Stimulated activated CD4-positive, alpha-beta T cell treated with anti-CD3 and anti-CD28 coated beads, TNF-alpha, amount 100 ng/mL, for 24 hours (primary cell): ENCODE measurements at regions not wholly inside any gene's neighbourhood (a gene's known extent, or its start where the extent isn't known, plus 50 kb on each side); places are given as distances from the start of the nearest gene placed in this dataset.
"Not testable (repeated sequence)": the region's sequence is repeated elsewhere in the genome, so short reads cannot be mapped to it uniquely, and the experiment has no call there.

Experiments
- DNase-seq, 3 experiments: peaks; one replicate each; pipeline ENCODE4 v3.0.0-alpha.2; 2020; ENCODE audit warnings: low read depth in 3 of 3

DNA sequence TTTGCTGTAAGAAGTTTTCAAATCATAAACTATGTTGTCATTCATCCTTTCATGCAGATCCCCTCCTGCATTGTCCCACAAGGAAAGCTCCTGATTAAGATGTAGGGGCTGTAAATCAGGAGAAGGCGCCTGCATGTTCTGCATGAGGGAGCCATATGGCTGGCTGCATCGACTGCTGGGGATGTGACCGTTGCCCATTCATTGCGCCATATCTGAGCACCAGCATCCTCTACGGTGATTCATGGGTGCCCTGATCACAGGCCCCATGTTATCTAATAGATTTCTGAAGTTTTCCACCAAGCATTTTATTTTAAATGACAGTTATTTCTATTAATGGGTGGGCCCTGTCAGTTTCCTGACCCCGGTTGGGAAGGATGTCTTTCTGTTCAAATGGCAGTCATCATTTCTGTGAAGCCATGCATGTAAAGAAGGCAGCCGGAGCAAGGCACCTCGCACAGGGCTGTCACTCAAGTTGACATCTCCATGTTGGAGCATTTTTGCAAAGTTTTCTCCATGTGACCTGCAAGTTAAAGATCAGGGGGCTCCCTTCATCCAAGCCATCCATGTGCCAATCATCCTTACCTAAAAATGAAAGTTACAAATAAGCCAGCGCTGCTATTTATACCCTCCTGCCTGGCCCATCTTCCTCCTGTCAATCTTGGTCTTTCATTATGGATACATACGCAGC, 128.8 kb downstream of the TEX36 start:
- no peak for DNase-seq

DNA sequence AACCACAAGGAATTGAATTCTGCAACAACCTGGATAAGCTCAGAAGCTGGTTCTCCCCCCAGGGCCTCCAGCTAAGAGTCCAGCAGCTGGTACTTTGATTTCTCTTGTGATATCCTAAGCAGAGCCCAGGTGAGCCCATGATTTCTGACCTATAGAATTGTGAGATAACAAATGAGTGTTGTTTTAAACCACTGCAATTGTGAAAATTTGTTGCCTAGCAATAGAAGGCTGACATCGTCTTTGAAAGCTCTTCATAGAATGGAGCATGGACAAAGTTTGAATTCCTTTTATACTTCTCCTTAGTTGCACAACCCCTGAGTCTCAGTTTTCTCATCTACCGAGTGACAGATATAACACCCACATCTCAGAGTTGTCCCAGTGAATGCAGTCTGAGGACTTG, 129.9 kb downstream of the TEX36 start:
- DNase-seq = no peak

DNA sequence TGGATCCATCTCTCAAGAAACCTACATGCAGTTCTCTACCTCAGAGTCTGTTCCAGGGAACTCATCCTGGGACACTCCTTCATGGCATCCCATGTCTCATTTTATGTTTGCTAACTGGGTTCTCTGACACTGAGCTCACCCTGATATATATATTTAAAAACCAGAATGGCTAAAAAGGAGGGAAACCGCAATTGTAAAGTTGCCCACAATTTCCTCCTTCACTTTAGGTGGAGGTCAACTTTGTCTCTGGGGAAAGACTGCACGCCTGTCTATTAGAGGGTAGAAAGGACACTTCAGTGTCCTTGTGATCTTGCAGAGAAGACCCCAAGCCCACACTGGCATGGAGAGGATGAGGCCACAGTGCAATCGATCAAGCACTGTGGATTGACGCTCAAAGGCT, 131.7 kb downstream of the TEX36 start:
- no peak for DNase-seq

DNA sequence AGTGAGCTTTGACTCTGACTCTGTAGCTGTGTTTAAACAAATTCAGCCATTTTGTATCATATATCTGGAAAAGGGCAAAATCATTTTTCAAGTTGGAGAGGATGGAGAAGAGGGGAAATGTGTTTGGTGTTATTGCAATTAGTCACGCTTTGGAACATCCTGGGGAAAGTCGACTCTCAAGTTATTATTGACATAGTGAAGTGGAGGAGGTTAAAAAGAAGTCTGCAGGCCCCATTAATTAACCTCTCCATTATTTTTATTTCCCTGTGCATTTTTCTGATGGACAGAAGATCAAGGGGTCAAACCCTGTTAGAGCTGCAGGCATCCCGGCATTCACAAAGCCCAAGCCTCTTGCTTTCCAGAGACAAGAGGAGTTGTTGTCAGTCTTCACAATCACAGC, 132.6 kb downstream of the TEX36 start:
- no peak for DNase-seq

DNA sequence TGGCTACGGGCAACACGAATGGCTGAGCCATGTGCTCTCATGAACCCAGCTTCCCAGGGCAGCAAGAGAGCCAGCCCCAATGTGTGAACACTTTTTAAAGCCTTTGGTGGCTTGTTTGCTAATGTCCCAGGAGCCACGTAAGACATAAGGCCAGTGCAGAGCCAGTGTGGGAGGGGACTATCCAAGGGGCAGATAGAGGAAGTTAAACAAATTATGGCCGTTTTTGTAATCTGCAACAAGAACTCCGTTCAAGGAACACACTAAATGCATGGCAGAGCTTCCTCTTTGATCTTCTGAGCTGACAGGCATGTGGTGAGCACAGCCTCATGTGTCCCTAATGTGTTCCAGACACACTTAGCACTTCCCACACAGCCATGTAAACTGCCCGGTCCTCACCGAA, 133.3 kb downstream of the TEX36 start:
- no peak for DNase-seq

DNA sequence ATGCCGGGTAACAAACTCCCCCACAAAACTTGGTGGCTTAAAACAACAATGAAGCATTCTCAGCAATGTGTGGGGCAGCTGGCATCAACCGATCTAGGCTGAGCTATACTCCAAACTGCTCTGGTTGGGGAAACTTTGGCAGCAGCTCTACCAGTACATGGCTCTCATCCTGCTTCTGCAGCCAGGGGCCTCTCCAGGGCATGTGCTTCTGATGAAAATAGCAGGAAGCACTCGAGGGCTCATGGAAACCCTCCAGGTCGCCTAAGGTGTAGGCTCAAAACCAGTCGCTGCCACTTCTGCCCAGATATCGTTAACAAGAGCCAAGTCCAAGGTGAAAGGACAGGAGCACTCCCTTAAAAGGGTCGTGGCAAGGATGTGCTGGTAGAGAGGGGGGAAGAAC, 134.1 kb downstream of the TEX36 start:
- no peak for DNase-seq

DNA sequence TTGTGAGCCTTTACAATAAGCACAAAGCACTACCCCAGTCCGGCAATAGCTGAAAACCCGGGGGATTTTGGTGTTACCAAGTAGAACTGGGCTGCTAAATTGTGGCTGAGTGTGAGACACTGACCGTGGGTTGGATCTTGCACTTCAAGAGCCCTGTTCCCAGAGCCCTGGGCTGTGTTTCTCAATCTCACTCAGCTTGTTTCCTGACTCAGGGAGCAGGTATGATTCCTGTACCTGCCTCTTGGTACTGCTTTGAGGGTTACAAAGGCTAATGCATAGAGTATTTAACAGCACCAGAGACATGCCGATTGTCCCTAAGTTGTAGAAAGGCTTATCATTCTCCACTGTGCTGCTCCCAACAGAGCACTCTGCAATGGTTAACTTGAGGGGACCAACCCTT, 134.6 kb downstream of the TEX36 start:
- no peak for DNase-seq

DNA sequence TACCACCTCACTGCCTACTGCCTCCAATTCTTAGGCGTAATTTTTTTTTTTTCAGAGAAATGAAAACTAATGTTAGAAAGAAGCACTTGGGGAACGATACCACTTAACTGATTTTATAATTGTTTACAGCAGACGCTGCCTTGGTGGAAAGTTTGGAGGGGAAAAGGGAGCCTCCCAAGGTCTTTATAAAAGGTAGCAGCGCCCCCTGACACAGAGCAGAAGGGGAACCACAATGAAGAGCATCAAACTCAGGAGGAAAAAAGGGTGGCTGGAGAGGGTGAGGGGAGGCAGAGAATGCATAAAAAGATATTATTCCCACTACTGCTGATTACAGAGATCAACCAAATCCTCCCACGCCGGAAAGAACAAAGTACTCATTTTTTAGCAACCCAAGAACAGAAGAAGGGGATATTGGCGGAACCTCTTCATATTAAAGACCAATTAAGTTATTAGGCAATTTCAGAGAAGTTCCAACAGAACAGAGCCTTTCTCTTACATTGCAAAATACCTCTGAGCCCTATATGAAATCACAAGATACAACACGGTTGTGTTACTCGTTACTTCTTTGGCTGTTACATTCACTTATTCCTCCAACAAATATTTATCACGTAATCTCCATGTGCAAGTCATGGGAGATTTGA, 135.8 kb downstream of the TEX36 start:
- no peak for DNase-seq

DNA sequence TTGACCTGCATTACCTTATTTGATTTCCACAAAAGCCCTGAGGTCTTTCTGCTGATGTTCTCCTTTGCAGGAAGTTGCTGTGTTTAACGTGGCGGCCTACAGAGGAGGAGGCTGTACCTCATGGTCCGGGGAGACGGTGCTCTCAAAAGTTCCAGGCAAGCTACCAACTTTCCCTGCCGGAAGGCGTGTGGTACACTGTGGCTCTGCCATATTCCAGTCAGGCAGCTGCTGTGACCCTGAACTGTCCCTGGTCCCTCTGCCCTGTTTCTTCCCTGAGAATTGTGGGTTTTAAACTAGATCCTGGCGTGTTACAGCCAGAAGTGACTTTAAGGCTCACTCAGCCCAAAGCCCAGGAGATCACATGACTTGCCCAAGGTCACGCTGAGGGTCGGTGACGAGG, 139.2 kb downstream of the TEX36 start:
- DNase-seq = no peak

DNA sequence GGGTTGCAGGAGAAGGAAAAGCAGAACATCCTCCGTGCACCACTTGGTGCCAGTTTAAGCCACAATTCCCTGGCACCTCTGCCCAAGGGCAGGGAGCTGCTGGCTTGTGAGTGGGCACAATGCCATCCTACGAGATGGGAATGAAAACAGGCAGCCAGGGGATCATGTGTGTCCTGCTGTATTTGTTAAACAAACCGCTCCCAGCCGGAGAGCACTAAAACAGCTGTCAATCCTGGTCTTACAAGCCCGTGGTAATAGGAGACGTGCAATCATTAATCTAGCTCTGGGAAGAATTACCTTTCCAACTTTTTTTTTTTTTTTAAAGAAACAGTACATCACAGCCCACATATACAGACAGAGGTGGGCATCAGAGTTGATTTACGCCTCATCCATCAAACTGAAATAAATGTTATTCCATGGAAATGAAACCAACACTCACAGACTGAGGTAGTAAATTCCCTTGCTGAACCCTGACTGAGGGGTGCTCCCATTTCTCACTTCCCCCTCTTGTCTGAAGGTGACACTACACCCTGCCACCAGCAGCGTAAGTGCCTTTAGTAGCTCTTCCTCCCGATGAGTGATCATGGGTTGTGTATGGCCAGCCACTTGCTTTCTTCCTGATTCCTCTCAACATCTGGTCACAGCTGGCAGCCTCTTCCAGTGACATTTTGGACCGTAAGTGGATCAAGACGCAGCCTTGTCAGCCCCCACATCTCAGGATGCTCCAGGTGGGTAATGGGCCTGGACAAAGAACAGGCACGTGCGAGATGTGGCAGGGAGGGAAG, 143.8 kb downstream of the TEX36 start:
- no peak for DNase-seq

DNA sequence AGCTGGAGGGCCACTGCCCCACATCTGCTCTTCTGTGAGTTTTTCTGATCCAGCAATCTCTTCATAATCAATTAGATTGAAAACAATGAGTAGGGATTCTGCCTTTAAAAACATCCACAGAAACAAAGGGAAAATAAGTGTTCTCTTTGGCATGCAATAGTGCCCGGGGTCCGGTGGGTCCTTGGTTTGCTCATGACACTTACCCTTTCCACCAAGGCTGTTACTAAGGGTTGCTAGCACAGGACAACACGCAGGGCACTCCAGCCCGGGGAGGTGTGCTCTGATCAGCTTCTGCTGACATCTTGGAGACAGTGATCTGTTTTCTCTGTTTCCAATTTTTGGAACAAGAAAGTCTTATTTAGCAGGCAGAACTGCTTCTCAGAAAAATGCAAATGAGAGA, 146.7 kb downstream of the TEX36 start:
- no peak for DNase-seq

DNA sequence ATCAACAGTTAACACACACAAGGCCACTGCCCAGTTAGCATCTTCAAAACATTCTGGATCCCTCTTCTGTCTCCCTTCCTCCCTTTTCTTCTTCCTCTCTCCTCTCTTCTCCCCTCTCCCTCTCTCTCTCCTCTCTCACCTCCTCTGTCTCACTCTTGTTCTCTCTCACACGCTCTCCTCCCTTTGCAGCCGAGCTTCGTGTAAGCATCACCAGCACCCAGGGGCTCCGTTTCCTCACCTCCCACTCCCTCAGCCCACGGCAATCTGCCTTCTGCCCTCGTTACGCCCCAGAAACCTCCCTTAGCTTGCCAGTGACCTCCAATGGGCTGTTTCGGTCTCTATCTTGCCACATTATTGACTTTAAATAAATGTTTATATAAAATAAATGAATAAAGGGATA, 147.4 kb downstream of the TEX36 start:
- DNase-seq = no peak

DNA sequence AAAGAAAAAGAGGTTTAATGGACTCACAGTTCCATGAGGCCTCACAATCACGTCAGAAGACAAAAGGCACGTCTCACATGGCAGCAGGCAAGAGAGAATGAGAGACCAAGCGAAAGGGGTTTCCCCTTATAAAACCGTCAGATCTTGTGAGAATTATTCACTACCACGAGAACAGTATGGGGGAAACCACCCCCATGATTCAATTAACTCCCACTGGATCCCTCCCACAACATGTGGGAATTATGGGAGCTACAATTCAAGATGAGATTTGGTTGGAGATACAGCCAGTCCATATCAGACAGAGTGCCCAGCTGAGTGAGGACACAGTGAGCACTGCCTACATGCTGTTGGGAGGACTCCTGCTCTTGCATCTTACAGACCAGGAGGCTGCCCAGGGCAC, 148.4 kb downstream of the TEX36 start:
- DNase-seq = no peak

DNA sequence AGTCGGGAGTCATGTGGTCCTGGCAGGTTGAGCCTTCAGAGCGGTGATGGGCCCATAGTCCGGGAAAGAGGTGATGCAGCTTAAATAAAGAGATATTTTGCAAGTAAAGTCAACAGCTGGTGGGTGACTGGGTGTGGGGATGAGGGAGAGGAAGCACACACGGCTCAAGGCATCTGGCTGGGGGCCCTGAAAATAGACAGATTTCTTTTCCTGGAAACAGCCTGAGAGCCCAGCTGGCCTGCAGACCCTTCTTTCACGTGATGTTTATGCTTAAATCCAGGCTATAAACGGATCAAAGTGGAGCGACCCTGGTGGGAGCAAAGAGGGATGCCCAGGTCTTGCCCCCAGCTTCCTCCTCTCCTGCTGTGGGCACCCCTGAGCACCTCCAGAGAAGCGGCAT, 149.1 kb downstream of the TEX36 start:
- no peak for DNase-seq

DNA sequence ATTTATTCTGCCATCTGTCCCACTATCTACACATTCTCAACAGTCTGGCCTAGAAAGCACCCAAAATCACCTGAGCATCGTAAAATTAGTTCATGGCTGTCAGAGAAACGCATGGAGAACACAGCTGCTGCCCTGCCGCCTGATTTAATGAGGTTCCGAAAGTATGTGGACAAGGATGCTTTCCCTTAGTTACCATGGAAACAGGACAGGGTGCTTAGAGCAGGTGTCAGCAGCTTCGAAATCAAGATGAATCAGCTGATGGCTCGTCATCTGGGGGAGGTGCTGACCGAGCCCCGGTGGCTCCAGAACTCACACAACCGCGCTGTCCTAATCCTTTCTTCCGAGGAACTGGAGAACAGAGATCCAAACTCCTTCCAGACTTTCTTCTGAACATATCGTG, 151.5 kb downstream of the TEX36 start:
- DNase-seq = no peak

DNA sequence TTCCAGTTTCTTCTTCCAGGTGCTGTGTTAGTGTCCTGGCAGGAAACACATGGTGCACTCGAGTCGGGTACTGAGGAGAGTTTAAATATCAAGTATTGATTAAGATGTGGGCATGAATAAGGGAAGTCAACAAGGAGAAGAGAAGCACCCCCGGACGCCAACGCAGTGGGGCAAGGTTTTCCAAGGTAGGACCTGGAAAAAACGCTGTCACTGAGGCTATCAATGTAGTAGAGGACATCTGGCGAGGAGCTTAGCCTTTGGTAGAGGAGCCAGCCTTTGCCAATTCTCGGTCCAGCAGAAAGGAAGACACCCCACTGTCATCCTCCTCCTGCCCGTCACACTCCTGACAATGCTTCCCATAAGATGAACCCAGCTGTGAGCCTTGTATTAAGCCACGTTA, 159.6 kb downstream of the TEX36 start:
- DNase-seq = no peak

DNA sequence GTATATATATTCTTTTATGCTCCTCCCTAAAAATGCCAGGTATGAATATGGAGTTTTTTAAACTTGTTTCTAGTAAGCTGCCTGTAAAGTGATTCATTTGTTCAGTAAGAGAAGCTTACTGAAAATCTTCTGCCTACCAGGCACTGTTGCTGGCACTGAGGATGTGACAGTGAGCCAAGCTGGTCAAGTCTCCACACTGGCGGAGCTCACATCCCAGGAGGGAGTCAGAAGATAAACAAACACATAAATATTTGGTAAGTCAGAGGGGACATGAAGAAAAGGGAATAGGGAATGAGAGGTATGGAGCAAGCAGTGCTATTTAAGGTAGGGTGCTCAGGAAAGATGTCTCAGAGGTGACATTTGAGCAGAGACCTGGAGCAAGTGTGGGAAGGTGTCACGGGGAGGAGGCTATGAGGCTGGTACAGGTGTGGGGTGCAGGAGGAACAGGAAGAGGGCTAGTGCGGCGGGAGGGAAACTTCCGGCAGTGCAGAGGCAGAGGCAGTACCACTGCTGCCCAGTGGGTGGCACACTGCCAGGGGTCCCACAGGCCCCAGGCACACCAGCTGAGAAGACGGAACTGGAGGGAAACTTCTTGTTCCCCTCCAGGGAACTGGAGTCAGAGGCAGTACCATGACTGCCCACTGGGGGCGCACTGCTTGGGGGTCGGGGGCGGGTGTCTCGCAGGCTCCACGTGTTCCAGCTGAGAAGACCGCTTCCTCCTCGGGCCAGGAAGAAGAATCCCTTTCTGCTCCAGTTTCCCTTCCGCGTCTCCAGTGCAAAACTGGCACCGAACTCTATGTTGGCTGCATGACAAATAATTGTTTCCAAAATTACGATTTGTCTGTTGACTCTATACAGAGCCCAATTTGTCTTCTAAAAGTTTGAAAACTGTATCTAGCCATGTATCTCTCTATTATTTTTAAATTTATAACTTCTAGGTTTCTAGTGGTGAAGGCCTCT, 161.0 kb downstream of the TEX36 start:
- DNase-seq = peak in 1 of 3 experiments; percentile 7

DNA sequence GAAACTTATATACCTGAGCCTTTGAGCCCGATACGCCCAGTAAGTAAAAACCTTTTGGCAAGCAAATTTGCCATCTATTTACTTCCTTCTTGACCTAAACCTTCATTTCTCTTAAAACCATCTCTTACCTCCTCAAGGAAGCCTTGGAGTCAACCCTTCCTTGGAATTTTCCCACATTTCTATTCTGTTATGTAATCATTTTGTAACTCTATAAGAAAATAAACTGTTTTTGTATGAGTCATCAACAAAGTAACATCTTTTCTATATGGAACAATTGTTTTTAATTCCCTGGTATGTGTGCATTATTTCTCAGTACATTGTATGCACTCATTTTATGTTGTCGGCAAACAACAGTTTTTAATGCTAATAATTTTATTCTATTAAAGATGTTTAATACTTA, 162.0 kb downstream of the TEX36 start:
- no peak for DNase-seq

DNA sequence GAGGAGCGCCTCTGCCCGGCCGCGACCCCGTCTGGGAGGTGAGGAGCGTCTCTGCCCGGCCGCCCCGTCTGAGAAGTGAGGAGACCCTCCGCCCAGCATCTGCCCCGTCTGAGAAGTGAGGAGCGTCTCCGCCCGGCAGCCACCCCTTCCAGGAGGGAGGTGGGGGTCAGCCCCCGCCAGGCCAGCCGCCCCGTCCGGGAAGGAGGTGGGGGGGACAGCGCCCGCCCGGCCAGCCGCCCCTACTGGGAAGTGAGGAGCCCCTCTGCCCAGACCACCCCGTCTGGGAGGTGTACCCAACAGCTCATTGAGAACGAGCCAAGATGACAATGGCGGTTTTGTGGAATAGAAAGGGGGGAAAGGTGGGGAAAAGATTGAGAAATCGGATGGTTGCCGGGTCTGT, 164.6 kb downstream of the TEX36 start:
- DNase-seq = not testable (repeated sequence)

DNA sequence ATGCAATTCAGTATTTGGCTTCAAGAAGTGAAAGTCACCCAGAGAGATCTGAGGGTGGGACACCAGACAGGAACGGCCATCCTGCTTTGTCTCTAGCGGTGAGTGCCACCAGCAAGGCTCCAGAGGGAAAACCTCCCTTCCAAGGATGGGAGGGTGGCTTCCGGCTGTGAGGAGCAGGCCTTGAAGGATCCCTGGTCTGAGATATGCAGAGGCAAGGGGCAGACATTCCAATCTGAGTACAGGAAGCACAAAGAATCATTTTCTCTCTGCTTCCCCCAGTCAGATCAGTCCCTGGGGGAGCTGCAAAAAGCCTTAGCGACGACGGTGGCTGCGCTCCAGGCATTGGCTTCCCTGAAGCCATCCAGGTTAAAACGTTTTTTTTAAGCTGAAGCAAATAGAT, 167.4 kb downstream of the TEX36 start:
- DNase-seq = no peak

DNA sequence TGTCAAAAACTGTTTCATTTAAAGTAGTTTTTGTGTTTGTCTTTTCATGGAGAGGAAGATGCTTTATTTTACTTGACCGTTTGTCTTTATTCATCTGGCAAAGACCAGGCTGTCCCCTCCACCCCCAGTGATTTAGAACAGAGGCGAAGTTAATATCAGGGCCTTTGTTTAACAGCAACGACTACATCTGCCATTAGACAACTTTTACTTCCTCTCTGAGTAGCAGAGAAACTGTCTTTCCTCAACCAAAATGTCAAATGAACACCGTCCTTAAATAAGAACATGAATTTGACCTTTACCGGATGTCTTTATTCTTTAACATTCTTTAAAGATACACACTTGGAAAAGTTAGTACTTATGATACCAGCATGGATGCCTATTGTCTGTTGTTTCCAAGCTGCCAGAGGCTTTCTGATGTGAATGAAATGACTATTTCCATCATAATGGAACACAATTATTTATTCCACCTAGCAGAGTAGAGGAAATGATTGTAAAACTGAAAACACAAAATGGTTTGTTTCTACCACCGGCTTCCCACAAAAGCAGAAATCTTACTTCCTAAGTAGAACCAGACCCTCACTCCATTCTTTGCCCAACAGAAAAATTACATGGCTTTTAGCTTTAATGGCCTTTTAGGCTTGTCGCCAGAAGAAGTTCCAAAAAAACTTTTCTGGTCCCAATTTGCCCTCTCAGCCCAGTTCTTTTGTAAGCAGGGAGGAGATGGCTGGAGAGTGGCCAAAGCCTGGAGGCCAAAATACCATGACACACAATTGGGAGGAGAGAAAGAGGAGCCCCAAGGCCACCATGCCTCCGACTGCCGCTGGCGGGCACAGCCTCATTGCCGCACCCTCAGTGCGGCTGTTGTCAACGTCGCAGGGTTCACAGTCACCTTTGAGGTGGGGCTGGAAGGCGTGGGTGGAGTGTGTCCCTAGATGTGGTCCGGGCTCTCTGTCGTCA, 168.5 kb downstream of the TEX36 start:
- no peak for DNase-seq
